ENCODE measurements at regions not wholly inside any gene's neighbourhood (a gene's known extent, or its start where the extent isn't known, plus 50 kb on each side); places are given as distances from the start of the nearest gene placed in this dataset.

- Mint-ChIP-seq H3K4me3 (no peak overlapping the region), H3K27ac (ENCODE audit: unreplicated experiment) (no peak overlapping the region), H3K36me3 (ENCODE audit: low read depth) (peaks cover 5% of the 10 kb centered on the region), H3K9me3 (peaks cover 7% of the 10 kb centered on the region), H3K27me3 (ENCODE audit: low read depth) (no peaks in the 10 kb centered on the region), H3K4me1 (no peaks in the 10 kb centered on the region)
- TF ChIP-seq, protein P1, sequence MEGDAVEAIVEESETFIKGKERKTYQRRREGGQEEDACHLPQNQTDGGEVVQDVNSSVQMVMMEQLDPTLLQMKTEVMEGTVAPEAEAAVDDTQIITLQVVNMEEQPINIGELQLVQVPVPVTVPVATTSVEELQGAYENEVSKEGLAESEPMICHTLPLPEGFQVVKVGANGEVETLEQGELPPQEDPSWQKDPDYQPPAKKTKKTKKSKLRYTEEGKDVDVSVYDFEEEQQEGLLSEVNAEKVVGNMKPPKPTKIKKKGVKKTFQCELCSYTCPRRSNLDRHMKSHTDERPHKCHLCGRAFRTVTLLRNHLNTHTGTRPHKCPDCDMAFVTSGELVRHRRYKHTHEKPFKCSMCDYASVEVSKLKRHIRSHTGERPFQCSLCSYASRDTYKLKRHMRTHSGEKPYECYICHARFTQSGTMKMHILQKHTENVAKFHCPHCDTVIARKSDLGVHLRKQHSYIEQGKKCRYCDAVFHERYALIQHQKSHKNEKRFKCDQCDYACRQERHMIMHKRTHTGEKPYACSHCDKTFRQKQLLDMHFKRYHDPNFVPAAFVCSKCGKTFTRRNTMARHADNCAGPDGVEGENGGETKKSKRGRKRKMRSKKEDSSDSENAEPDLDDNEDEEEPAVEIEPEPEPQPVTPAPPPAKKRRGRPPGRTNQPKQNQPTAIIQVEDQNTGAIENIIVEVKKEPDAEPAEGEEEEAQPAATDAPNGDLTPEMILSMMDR (conservative IDR thresholded peaks at IDR 0.05): no peak
- DNase-seq (ENCODE audit: low read depth, low spot score): no peak
Measured at GRCh38 chr1:172814428-172814827, 155.5 kb downstream of the FASLG start.

GRCh38 chr1:172815740-172816139 lies 156.8 kb downstream of the FASLG start:
- peaks cover 5% of the 10 kb centered on the region for H3K36me3 Mint-ChIP-seq (ENCODE audit: low read depth)
- H3K4me3 Mint-ChIP-seq: no peak overlapping the region
- no peak for DNase-seq (ENCODE audit: low read depth, low spot score)
- TF ChIP-seq, protein P1 (conservative IDR thresholded peaks at IDR 0.05): no peak
- H3K9me3 Mint-ChIP-seq: peaks cover 7% of the 10 kb centered on the region
- no peaks in the 10 kb centered on the region for H3K4me1 Mint-ChIP-seq
- no peak overlapping the region for H3K27ac Mint-ChIP-seq (ENCODE audit: unreplicated experiment)
- H3K27me3 Mint-ChIP-seq (ENCODE audit: low read depth): no peaks in the 10 kb centered on the region

DNA sequence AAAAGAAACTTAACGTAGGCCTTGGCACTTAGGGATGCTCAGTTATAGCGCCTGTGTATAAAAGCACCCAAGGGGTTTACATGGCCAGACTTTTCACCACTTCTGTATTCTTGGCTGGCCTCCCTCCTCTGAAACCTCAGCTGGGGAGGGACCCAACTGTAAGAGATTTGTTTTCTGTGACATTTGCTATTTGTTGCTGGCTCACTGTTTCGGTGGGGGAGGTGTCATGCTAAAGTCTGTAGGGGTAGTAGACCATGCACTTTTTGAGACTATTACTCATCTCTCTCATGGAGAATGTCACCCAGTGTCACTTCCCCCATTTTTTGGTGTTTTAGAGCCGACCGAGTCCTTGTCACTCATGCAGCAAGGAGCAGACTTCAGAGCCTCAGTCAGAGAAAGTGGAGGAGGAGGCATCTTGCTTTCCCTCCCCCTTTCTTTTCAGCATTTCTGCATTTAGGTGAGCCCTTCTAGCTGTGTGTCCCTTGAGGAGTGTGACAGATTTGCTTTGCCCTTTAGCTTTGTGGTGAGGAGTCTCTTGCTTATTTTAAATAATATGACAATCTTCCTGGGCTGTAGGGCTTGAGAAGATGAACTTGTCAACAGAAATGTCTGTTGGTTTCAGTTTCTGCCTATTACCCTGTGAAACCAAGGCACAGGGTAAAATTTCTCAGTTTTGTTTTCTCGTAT lies 160.1 kb downstream of the FASLG start:
- Mint-ChIP-seq H3K27ac (ENCODE audit: unreplicated experiment) (no peak overlapping the region), H3K9me3 (peaks cover 7% of the 10 kb centered on the region), H3K27me3 (ENCODE audit: low read depth) (no peaks in the 10 kb centered on the region), H3K4me3 (no peak overlapping the region), H3K4me1 (no peaks in the 10 kb centered on the region), H3K36me3 (ENCODE audit: low read depth) (peaks cover 3% of the 10 kb centered on the region)
- no peak for DNase-seq (ENCODE audit: low read depth, low spot score)
- TF ChIP-seq, protein P1 (conservative IDR thresholded peaks at IDR 0.05): no peak

DNA sequence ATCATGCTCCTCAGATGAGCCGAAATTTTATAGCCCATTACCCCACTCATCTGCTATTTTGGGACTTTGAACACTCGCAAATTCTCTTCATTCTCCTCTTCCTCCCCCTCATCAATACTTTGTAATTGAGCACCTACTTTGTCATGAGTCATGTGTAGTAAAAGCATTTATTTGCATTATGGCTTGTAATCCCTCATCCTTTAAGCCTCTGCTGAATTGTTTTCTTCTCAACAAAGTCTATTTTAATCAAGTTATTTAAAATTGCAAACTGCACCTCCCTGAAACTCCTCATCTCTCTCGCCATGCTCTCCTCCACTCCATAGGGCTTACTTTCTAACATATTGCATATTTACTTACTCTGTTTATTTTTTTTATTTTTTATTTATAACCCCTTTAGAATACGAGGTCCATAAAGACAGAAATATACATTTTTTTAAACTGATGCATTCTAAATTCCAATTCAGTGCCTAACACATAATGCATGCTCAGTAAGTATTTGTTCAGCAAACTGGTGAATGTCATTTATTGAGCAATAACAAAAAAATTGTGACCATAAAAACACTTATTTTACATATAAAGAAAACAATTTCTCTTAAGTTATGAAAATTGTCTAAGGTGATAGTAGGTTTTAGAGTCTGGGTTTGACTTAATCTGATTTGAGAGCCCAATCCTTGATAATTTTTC lies 161.7 kb downstream of the FASLG start:
- H3K36me3 Mint-ChIP-seq (ENCODE audit: low read depth): peaks cover under 1% of the 10 kb centered on the region
- no peaks in the 10 kb centered on the region for H3K27me3 Mint-ChIP-seq (ENCODE audit: low read depth)
- no peak for DNase-seq (ENCODE audit: low read depth, low spot score)
- no peaks in the 10 kb centered on the region for H3K9me3 Mint-ChIP-seq
- no peaks in the 10 kb centered on the region for H3K4me1 Mint-ChIP-seq
- no peak overlapping the region for H3K4me3 Mint-ChIP-seq
- TF ChIP-seq, protein P1 (conservative IDR thresholded peaks at IDR 0.05): no peak
- no peak overlapping the region for H3K27ac Mint-ChIP-seq (ENCODE audit: unreplicated experiment)

GRCh38 chr1:172821609-172822274 lies 162.8 kb downstream of the FASLG start:
- Mint-ChIP-seq H3K4me1 (no peaks in the 10 kb centered on the region), H3K36me3 (ENCODE audit: low read depth) (no peaks in the 10 kb centered on the region), H3K27ac (ENCODE audit: unreplicated experiment) (no peak overlapping the region)

More at GRCh38 chr1:172821609-172822274, 162.8 kb downstream of the FASLG start:
- TF ChIP-seq, protein P1 (conservative IDR thresholded peaks at IDR 0.05): no peak
- Mint-ChIP-seq H3K4me3 (no peak overlapping the region), H3K27me3 (ENCODE audit: low read depth) (no peaks in the 10 kb centered on the region), H3K9me3 (no peaks in the 10 kb centered on the region)
- DNase-seq (ENCODE audit: low read depth, low spot score): no peak

Measured in neural crest cell (in vitro differentiated cells).